ENCODE measurements at regions not wholly inside any gene's neighbourhood (a gene's known extent, or its start where the extent isn't known, plus 50 kb on each side); places are given as distances from the start of the nearest gene placed in this dataset.
"Not testable (repeated sequence)": the region's sequence is repeated elsewhere in the genome, so short reads cannot be mapped to it uniquely, and the experiment has no call there.

DNA sequence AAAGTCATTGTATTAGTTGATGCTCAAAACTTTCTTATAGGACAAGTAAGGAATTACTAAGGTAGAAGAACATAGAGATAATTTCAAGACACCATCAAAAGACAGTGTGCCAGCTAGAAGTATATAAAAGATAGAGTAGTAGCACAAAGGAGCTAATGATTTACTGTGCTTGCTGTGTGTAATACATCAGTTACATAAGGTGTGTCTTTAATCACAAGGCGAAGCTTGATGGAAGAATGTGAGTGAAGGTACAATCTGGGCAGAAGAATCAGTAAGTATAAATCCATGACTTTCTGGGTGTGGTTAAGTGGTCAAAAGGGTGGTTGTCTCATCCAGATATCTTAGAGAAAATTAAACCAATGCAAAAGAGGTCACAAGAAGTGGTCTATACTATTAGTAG, 95.1 kb upstream of the BOD1L1 start:
- DNase-seq (ENCODE audit: low spot score) (no peak), ATAC-seq (ENCODE audit: insufficient number of reproducible peaks, low FRiP score, low read depth) (no peak)
- H3K4me1 ChIP-seq (ENCODE audit: control insufficient read depth in 1 of 2, low read depth in 2 of 2), result no peaks in the 10 kb centered on the region
- H3K36me3 ChIP-seq, result no peaks in the 10 kb centered on the region
- TF ChIP-seq, protein P1, sequence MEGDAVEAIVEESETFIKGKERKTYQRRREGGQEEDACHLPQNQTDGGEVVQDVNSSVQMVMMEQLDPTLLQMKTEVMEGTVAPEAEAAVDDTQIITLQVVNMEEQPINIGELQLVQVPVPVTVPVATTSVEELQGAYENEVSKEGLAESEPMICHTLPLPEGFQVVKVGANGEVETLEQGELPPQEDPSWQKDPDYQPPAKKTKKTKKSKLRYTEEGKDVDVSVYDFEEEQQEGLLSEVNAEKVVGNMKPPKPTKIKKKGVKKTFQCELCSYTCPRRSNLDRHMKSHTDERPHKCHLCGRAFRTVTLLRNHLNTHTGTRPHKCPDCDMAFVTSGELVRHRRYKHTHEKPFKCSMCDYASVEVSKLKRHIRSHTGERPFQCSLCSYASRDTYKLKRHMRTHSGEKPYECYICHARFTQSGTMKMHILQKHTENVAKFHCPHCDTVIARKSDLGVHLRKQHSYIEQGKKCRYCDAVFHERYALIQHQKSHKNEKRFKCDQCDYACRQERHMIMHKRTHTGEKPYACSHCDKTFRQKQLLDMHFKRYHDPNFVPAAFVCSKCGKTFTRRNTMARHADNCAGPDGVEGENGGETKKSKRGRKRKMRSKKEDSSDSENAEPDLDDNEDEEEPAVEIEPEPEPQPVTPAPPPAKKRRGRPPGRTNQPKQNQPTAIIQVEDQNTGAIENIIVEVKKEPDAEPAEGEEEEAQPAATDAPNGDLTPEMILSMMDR (IDR thresholded peaks at IDR 0.05), result no peak
- H3K27ac ChIP-seq, result no peak overlapping the region
- H3K27me3 ChIP-seq (replicated peaks; ENCODE audit: insufficient read depth), result no peaks in the 10 kb centered on the region
- H3K4me3 ChIP-seq, result no peak overlapping the region
- no peaks in the 10 kb centered on the region for H3K9me3 ChIP-seq

DNA sequence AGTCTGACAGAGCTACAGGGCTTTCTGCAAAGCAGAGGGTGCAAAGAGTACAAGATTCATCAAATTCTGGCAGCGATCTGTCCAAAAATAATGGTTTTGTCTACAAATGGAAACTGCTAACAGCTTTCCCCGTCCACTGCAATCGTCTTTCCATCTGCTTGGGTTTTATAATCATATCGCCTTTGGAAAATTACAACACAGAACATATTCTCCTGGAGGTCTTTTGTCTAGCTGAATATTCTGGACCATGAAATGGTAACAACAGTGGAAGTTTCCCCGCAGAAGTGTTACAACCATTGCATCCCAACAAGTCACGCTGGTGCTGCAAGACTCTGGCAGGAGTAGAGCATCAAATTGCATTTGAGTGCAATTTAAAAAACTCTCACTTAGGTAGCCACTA, 101.2 kb upstream of the BOD1L1 start:
- TF ChIP-seq, protein P1 (IDR thresholded peaks at IDR 0.05), result no peak
- DNase-seq (ENCODE audit: low spot score) (no peak), ATAC-seq (ENCODE audit: insufficient number of reproducible peaks, low FRiP score, low read depth) (no peak)
- Histone ChIP-seq H3K4me1 (ENCODE audit: control insufficient read depth in 1 of 2, low read depth in 2 of 2) (no peaks in the 10 kb centered on the region), H3K4me3 (no peak overlapping the region), H3K36me3 (no peaks in the 10 kb centered on the region), H3K27ac (no peak overlapping the region), H3K9me3 (no peaks in the 10 kb centered on the region), H3K27me3 (replicated peaks; ENCODE audit: insufficient read depth) (no peaks in the 10 kb centered on the region)

DNA sequence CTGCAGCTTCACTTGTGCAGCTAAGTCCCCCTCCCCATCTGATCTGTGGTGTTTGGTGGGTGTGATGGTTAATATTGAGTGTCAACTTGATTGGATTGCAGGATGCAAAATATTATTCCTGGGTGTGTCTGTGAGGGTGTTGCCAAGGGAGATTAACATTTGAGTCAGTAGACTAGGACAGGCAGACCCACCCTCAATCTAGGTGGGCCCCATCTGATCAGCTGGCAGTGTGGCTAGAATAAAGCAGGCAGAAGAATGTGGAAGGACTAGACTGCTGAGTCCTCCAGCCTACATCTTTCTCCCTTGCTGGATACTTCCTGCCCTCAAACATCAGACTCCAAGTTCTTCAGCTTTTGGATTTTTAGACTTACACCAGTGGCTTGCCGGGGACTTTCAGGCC, 103.5 kb upstream of the BOD1L1 start:
- TF ChIP-seq, protein P1 (IDR thresholded peaks at IDR 0.05), result no peak
- ATAC-seq (ENCODE audit: insufficient number of reproducible peaks, low FRiP score, low read depth) (no peak), DNase-seq (ENCODE audit: low spot score) (no peak)
- Histone ChIP-seq H3K36me3 (no peaks in the 10 kb centered on the region), H3K4me1 (ENCODE audit: control insufficient read depth in 1 of 2, low read depth in 2 of 2) (no peaks in the 10 kb centered on the region), H3K4me3 (no peak overlapping the region), H3K9me3 (no peaks in the 10 kb centered on the region), H3K27ac (no peak overlapping the region), H3K27me3 (replicated peaks; ENCODE audit: insufficient read depth) (no peaks in the 10 kb centered on the region)

DNA sequence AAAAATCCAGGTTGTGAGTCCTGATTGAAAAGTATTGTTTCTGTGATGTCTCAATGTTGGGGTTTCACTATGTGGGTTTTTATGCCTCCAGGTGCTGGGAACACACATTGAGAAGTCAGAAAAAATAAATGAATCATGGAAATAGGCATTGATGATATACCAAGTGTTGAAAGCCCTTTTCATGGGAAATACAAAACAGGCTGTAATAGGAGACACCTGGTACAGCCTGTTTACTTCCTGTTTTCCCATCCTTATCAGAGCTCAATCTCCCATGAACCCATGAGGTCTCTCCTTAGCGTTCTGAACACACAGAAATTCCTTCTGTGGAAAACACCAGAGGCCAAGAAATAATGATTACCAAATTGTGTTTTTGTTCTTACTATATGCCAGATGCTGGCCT, 106.3 kb upstream of the BOD1L1 start:
- ATAC-seq (ENCODE audit: insufficient number of reproducible peaks, low FRiP score, low read depth) (no peak), DNase-seq (ENCODE audit: low spot score) (no peak)
- no peaks in the 10 kb centered on the region for H3K27me3 ChIP-seq (replicated peaks; ENCODE audit: insufficient read depth)

DNA sequence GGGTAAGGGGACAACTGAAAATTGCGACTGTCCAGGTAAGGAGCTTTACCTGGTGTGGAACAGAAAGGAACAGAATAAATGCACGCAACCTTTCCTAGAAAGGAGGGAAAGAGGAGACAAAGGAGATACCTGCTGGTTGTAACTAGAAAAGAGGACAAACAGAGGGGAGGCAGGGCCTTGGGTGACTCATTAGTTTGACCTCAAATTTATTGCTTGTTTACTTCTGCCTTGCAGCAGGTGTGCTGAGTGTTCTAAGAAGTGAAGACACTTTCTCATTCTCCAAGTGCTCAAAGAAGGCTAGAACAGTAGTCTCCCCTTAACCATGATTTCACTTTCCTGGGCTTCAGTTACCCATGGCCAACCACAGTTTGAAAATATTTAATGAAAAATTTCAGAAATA, 123.1 kb upstream of the BOD1L1 start:
- Histone ChIP-seq H3K27ac (no peak overlapping the region), H3K4me1 (ENCODE audit: control insufficient read depth in 1 of 2, low read depth in 2 of 2) (no peaks in the 10 kb centered on the region), H3K4me3 (no peak overlapping the region), H3K36me3 (no peaks in the 10 kb centered on the region), H3K27me3 (replicated peaks; ENCODE audit: insufficient read depth) (no peaks in the 10 kb centered on the region), H3K9me3 (no peaks in the 10 kb centered on the region)
- TF ChIP-seq, protein P1 (IDR thresholded peaks at IDR 0.05), result no peak
- no peak for DNase-seq (ENCODE audit: low spot score)
- ATAC-seq (ENCODE audit: insufficient number of reproducible peaks, low FRiP score, low read depth), result no peak

More for the DNA sequence above, 106.3 kb upstream of the BOD1L1 start:
- Histone ChIP-seq H3K27ac (no peak overlapping the region), H3K9me3 (no peaks in the 10 kb centered on the region), H3K36me3 (no peaks in the 10 kb centered on the region), H3K4me3 (no peak overlapping the region), H3K4me1 (ENCODE audit: control insufficient read depth in 1 of 2, low read depth in 2 of 2) (no peaks in the 10 kb centered on the region)
- TF ChIP-seq, protein P1 (IDR thresholded peaks at IDR 0.05), result no peak

DNA sequence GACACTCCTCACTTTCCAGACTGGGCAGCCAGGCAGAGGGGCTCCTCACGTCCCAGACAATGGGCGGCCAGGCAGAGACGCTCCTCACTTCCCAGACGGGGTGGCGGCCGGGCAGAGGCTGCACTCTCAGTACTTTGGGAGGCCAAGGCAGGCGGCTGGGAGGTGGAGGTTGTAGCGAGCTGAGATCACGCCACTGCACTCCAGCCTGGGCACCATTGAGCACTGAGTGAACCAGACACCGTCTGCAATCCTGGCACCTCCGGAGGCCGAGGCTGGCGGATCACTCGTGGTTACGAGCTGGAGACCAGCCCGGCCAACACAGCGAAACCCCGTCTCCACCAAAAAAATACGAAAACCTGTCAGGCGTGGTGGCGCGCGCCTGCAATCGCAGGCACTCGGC, 134.1 kb upstream of the BOD1L1 start:
- H3K36me3 ChIP-seq; H3K9me3 ChIP-seq; H3K4me1 ChIP-seq (ENCODE audit: control insufficient read depth in 1 of 2, low read depth in 2 of 2); H3K27ac ChIP-seq; H3K27me3 ChIP-seq (replicated peaks; ENCODE audit: insufficient read depth); H3K4me3 ChIP-seq; ATAC-seq (ENCODE audit: insufficient number of reproducible peaks, low FRiP score, low read depth); DNase-seq (ENCODE audit: low spot score): not testable (repeated sequence)

All from thoracic aorta (tissue), 2 donors.